Endothelial cell of umbilical vein (primary cell): ENCODE measurements at regions not wholly inside any gene's neighbourhood (a gene's known extent, or its start where the extent isn't known, plus 50 kb on each side); places are given as distances from the start of the nearest gene placed in this dataset.

ENCODE experiments used
- BruUV-seq: library from RNA; stranded (reverse); fragments of 400-500 nt; replicated peaks from 2 replicates; lab custom pipeline; 2021; lab: Mats Ljungman, UMichigan
- CTCF ChIA-PET: fragments of 300-600, 350-600 bp; sonication (Branson Sonifier 250); formaldehyde crosslinking; loops from one replicate; lab custom pipeline; 2021; ENCODE audit warnings: antibody characterized with exemption, inconsistent platforms; lab: Charles Lee
- POLR2A ChIA-PET: fragments of 300-600, 350-600 bp; sonication (Branson Sonifier 250); formaldehyde crosslinking; loops from one replicate; lab custom pipeline; 2021; ENCODE audit warnings: antibody characterized with exemption, inconsistent platforms; lab: Charles Lee
- DNase-seq: peaks from one replicate; pipeline ENCODE4 v3.0.0-alpha.2; 2011; ENCODE audit warnings: low read depth, low spot score
- FAIRE-seq: peaks from 2 replicates; lab custom pipeline; 2011; peaks lifted over from hg19 to GRCh38; lab: Jason Lieb, UNC
- H2AFZ ChIP-seq: 2 replicates; pipeline ENCODE4 v1.6.0; 2012; ENCODE audit warnings: low read depth, low read length, control low read depth, inconsistent platforms
- H3K27ac ChIP-seq: 2 replicates; pipeline ENCODE4 v1.5.1; 2011; ENCODE audit warnings: low read depth, mild to moderate bottlenecking, control low read depth, low read length, moderate library complexity; ENCODE audit not compliant: insufficient read depth
- H3K27me3 ChIP-seq, 2 experiments: 2 replicates each; pipeline versions ENCODE4 v1.6.0 to v1.6.1; 2011; ENCODE audit warnings: low read length in 2 of 2, mixed read lengths in 1 of 2; ENCODE audit not compliant: control insufficient read depth in 2 of 2, insufficient read depth in 2 of 2
- H3K36me3 ChIP-seq, 2 experiments: 2 replicates in 1 of 2; 3 replicates in 1 of 2; pipeline ENCODE4 v1.5.1; 2011; ENCODE audit warnings: low read length in 2 of 2, mild to moderate bottlenecking in 1 of 2, moderate library complexity in 1 of 2; ENCODE audit not compliant: control insufficient read depth in 2 of 2, insufficient read depth in 2 of 2; ENCODE audit errors: extremely low read depth in 1 of 2
- H3K4me1 ChIP-seq: 3 replicates; pipeline ENCODE4 v1.5.1; 2011; ENCODE audit warnings: mild to moderate bottlenecking, low read length; ENCODE audit not compliant: control insufficient read depth, insufficient read depth; ENCODE audit errors: extremely low read depth
- H3K4me2 ChIP-seq: 2 replicates; pipeline ENCODE4 v1.6.1; 2011; ENCODE audit warnings: low read length, control low read depth, mixed read lengths; ENCODE audit not compliant: insufficient read depth
- H3K4me3 ChIP-seq, 3 experiments: fragments of 200-600 bp in 1 of 3; sonication (generic), shearing (Covaris generic) in 1 of 3; replicated peaks in 1 of 3; 2 replicates each; pipeline ENCODE4 v1.5.1; 2011 to 2016; ENCODE audit warnings: control low read depth in 3 of 3, low read length in 3 of 3, mild to moderate bottlenecking in 2 of 3, inconsistent platforms in 1 of 3, low read depth in 1 of 3, moderate library complexity in 1 of 3; ENCODE audit not compliant: insufficient read depth in 1 of 3
- H3K79me2 ChIP-seq: 2 replicates; pipeline ENCODE4 v1.6.0; 2012; ENCODE audit warnings: low read length, inconsistent platforms; ENCODE audit not compliant: control insufficient read depth, insufficient read depth
- H3K9ac ChIP-seq: replicated peaks from 2 replicates; pipeline ENCODE3; 2011; ENCODE audit warnings: low read length, control low read depth; ENCODE audit not compliant: insufficient read depth; ENCODE audit errors: extremely low read depth
- H3K9me1 ChIP-seq: replicated peaks from 3 replicates; pipeline ENCODE4 v1.6.0; 2011; ENCODE audit warnings: mild to moderate bottlenecking, low read length; ENCODE audit not compliant: control insufficient read depth, insufficient read depth; ENCODE audit errors: extremely low read depth
- H3K9me3 ChIP-seq: replicated peaks from 2 replicates; pipeline ENCODE4 v1.5.1; 2012; ENCODE audit warnings: low read length, inconsistent platforms; ENCODE audit not compliant: control insufficient read depth, insufficient read depth
- H4K20me1 ChIP-seq: replicated peaks from 2 replicates; pipeline ENCODE3; 2011; ENCODE audit warnings: mild to moderate bottlenecking, low read length; ENCODE audit not compliant: control insufficient read depth, insufficient read depth; ENCODE audit errors: extremely low read depth
- CTCF ChIP-seq, 2 donors: IDR thresholded peaks; 1 replicate in 1 of 2; 2 replicates in 1 of 2; pipeline ENCODE4 v1.5.1; 2011; ENCODE audit warnings: low read length in 2 of 2, mild to moderate bottlenecking in 2 of 2, moderate library complexity in 2 of 2, control low read depth in 1 of 2, inconsistent platforms in 1 of 2, low read depth in 1 of 2; ENCODE audit not compliant: insufficient read depth in 1 of 2; ENCODE audit errors: extremely low read depth in 1 of 2
- EZH2 ChIP-seq: IDR thresholded peaks from 2 replicates; pipeline ENCODE4 v1.6.1; 2012; ENCODE audit warnings: borderline replicate concordance, low read depth, mild to moderate bottlenecking, moderate library complexity, low read length, inconsistent platforms; ENCODE audit not compliant: severe bottlenecking
- FOS ChIP-seq: IDR thresholded peaks from 2 replicates; pipeline ENCODE4 v1.6.1; 2011; ENCODE audit warnings: mild to moderate bottlenecking, low read length, moderate library complexity, borderline replicate concordance; ENCODE audit not compliant: insufficient read depth
- GATA2 ChIP-seq: IDR thresholded peaks from 2 replicates; pipeline ENCODE4 v1.7.0; 2011; ENCODE audit warnings: low read depth, mild to moderate bottlenecking, moderate library complexity, mixed read lengths, low read length; ENCODE audit not compliant: insufficient read length, insufficient read depth
- JUN ChIP-seq: IDR thresholded peaks from 2 replicates; pipeline ENCODE4 v1.6.1; 2011; ENCODE audit warnings: borderline replicate concordance, low read depth; ENCODE audit not compliant: insufficient read length, insufficient read depth
- MYC ChIP-seq: IDR thresholded peaks from one replicate; pipeline ENCODE4 v1.6.1; 2011; ENCODE audit warnings: mild to moderate bottlenecking, low read depth, low read length
- POLR2A ChIP-seq: IDR thresholded peaks from 2 replicates; pipeline ENCODE4 v1.6.1; 2012; ENCODE audit warnings: low read depth, mild to moderate bottlenecking, control low read depth, low read length
- POLR2AphosphoS5 ChIP-seq: IDR thresholded peaks from 2 replicates; pipeline ENCODE4 v1.6.1; 2012; ENCODE audit warnings: low read depth, mild to moderate bottlenecking, control low read depth, low read length, moderate library complexity; ENCODE audit not compliant: insufficient read depth
- dilution Hi-C: fragments of 300-500 bp; cut with MboI; formaldehyde crosslinking; loops from one replicate; pipeline ENCODE4 v1.15.0; 2019; ENCODE audit warnings: low sequenced_read_pairs; ENCODE audit not compliant: extremely low pct_ligation_motif_present
- intact Hi-C: fragments of 100-400 bp; cut with micrococcal nuclease; formaldehyde crosslinking; loops from one replicate; pipeline ENCODE4 v1.10.0; 2022
- TF ChIP-seq, protein P1 (sequence below): IDR thresholded peaks from 2 replicates; pipeline ENCODE4 v1.6.1; 2011; ENCODE audit not compliant: insufficient read depth, insufficient read length

DNA sequence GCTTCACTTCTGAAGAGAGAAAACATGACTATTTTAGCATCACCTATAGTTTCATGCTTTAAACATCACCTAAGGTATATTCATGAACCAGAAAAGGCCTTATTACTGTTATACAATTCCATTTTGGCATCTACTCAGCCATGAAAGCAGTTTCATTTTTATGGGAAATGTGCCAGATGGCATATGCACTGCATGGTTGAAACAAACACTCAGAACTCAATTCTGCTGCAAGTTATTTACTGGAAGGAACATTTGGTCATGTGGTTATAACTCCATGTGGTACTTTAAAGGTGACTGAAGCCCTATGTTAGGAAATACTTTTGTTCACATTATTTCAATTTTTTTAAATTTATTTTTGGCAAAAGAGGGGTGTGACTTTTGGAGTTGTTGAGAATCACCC, 287.5 kb upstream of the CRIM1 start:
- Histone ChIP-seq H3K9ac (no peak overlapping the region), H3K27me3 (no peaks in the 10 kb centered on the region), H4K20me1 (no peaks in the 10 kb centered on the region), H3K4me1 (no peaks in the 10 kb centered on the region), H3K4me2 (no peak overlapping the region), H3K36me3 (no peaks in the 10 kb centered on the region), H3K27ac (no peak overlapping the region), H3K9me1 (no peaks in the 10 kb centered on the region), H2AFZ (no peak overlapping the region), H3K79me2 (no peaks in the 10 kb centered on the region), H3K4me3 (no peak overlapping the region), H3K9me3 (no peaks in the 10 kb centered on the region)
- dilution Hi-C loops (no loop called here), intact Hi-C loops (no loop called here)
- ChIA-PET POLR2A (no interaction called here), CTCF (no interaction called here)
- TF ChIP-seq, protein P1, sequence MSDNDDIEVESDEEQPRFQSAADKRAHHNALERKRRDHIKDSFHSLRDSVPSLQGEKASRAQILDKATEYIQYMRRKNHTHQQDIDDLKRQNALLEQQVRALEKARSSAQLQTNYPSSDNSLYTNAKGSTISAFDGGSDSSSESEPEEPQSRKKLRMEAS: no peak
- TF ChIP-seq FOS: no peak
- TF ChIP-seq JUN: no peak
- no peak for TF ChIP-seq POLR2AphosphoS5
- DNase-seq (no peak), FAIRE-seq (no peak)
- BruUV-seq: no TSS peak

GRCh38 chr2:36060133-36060532, 295.4 kb upstream of the CRIM1 start:
- Histone ChIP-seq H3K27me3 (no peaks in the 10 kb centered on the region), H3K4me3 (no peak overlapping the region), H3K36me3 (no peaks in the 10 kb centered on the region), H3K9me3 (no peaks in the 10 kb centered on the region), H3K27ac (no peak overlapping the region), H2AFZ (peak overlapping the region; percentile 41), H3K4me2 (no peak overlapping the region), H4K20me1 (no peaks in the 10 kb centered on the region), H3K79me2 (no peaks in the 10 kb centered on the region), H3K9ac (no peak overlapping the region), H3K9me1 (no peaks in the 10 kb centered on the region), H3K4me1 (peaks cover 11% of the 10 kb centered on the region)
- intact Hi-C loops (no loop called here), dilution Hi-C loops (no loop called here)
- ChIA-PET POLR2A (no interaction called here), CTCF (no interaction called here)
- TF ChIP-seq EZH2 (no peak), POLR2A (no peak), CTCF (IDR thresholded peaks at IDR 0.05; ENCODE audit: extremely low read depth in 1 of 2, insufficient read depth in 1 of 2, low read depth in 1 of 2, low read length in 2 of 2) (no peak), POLR2AphosphoS5 (no peak), FOS (no peak), MYC (no peak), JUN (no peak), GATA2 (no peak)
- TF ChIP-seq, protein P1: no peak
- BruUV-seq: no TSS peak
- peak; percentile 1 for DNase-seq
- FAIRE-seq: no peak
